ENCODE measurements at regions not wholly inside any gene's neighbourhood (a gene's known extent, or its start where the extent isn't known, plus 50 kb on each side); places are given as distances from the start of the nearest gene placed in this dataset.

DNA sequence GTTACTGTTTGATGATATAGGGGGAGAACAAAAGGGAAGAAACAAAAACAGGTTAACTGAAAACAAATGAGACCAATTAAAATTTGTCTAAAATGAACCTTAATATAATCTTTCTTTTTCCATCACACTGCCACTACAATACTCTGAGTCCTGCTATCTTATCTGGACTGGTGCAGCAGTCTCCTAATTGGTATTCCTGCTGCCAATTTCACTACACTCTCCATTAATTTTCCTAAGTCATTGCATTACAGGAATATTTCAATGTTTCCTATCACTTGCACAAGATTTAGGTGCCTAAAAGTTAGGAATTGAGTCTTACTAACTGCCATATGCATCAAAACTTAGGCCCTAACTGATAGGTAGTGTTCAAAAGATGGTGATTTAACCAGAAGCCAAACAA is 884.9 kb upstream of the MGAT4C start:
- peaks cover 8% of the 10 kb centered on the region for H3K4me1 ChIP-seq (ENCODE audit: control insufficient read depth, insufficient read depth, low read length)
- no peak overlapping the region for H3K9ac ChIP-seq (ENCODE audit: low read depth, low read length)
- no peak overlapping the region for H3K4me2 ChIP-seq (ENCODE audit: low read length)
- H3K27me3 ChIP-seq (ENCODE audit: control insufficient read depth, insufficient read depth, low read length): no peaks in the 10 kb centered on the region
- H3K4me3 ChIP-seq (ENCODE audit: low read length): no peak overlapping the region
- no peaks in the 10 kb centered on the region for H3K9me3 ChIP-seq (replicated peaks; ENCODE audit: low read length)
- H3K36me3 ChIP-seq (ENCODE audit: insufficient read depth, low read length): no peaks in the 10 kb centered on the region

DNA sequence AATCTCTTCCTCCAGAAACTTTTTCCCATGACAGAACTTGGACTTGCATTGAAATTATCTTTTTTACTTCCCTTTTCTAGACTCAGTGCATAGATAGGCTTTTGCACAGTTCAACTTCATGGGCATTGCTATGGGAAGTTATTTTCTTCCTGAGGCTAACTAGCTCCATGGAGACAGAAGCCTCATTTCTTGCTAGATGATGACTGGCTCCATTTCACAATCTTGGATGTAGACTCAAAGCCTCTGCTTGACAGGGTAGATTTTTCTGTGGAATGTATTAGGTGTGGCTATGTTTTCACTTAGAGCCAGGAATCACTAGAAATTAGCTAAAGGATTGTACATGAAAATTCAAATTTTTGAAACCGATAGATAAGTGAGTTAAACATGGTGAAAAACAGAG is 884.1 kb upstream of the MGAT4C start:
- Histone ChIP-seq H3K4me2 (ENCODE audit: low read length) (no peak overlapping the region), H3K9me3 (replicated peaks; ENCODE audit: low read length) (no peaks in the 10 kb centered on the region), H3K4me3 (ENCODE audit: low read length) (no peak overlapping the region), H3K27me3 (ENCODE audit: control insufficient read depth, insufficient read depth, low read length) (no peaks in the 10 kb centered on the region), H3K36me3 (ENCODE audit: insufficient read depth, low read length) (no peaks in the 10 kb centered on the region), H3K4me1 (ENCODE audit: control insufficient read depth, insufficient read depth, low read length) (peaks cover 12% of the 10 kb centered on the region), H3K9ac (ENCODE audit: low read depth, low read length) (no peak overlapping the region)

DNA sequence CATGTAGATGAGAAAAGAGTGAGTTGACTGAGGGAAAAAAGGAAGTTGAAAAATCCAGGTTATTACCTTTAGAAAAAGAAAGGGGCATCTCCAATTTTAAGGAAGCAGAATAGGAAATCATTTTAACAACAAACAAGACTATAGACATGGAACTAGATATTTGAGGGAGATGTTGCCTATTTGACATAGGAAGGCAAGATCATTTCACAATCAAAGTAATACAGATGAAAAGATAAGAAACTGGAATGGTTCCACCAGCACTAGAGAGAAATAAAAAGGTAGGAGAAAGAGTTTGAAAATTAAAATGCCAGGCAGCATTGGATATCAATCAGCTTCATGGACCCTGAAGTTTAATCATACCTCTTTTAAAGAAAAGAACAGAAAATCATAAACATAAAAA is 881.0 kb upstream of the MGAT4C start:
- Histone ChIP-seq H3K9me3 (replicated peaks; ENCODE audit: low read length) (no peaks in the 10 kb centered on the region), H3K9ac (ENCODE audit: low read depth, low read length) (no peak overlapping the region), H3K4me1 (ENCODE audit: control insufficient read depth, insufficient read depth, low read length) (peaks cover 12% of the 10 kb centered on the region), H3K27me3 (ENCODE audit: control insufficient read depth, insufficient read depth, low read length) (no peaks in the 10 kb centered on the region), H3K4me2 (ENCODE audit: low read length) (no peak overlapping the region), H3K4me3 (ENCODE audit: low read length) (no peak overlapping the region), H3K36me3 (ENCODE audit: insufficient read depth, low read length) (no peaks in the 10 kb centered on the region)

DNA sequence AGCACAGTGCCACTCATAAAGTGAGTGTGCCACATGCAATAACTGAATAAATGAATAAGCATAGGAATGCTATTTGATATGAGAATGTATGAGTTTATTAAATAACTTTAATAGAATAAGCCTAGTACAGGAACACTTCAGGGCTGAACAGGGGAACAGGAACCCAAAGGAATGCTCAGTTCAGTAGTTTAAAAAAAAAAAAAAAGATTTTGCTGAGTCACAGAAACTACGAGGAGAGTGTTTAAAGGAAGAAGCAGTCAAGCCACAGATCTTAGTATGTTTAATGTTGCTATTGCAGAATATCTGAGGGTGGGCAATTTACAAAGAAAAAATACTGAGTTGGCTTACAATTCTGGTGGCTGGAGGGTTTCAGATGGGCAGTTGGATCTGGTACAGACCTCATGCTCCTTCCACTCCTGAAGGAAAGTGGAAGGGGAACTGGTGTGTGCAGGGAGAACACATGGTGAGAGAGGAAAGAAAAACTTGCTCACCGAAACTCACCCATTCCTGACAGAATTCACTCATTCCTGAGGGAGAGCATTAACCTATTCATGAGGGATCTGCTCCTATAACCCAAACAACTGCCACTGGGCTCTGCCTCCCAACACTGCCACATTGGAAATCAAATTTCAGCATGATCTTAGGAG is 880.3 kb upstream of the MGAT4C start:
- no peaks in the 10 kb centered on the region for H3K36me3 ChIP-seq (ENCODE audit: insufficient read depth, low read length)
- H3K4me1 ChIP-seq (ENCODE audit: control insufficient read depth, insufficient read depth, low read length): peaks cover 12% of the 10 kb centered on the region
- H3K9me3 ChIP-seq (replicated peaks; ENCODE audit: low read length): no peaks in the 10 kb centered on the region
- no peaks in the 10 kb centered on the region for H3K27me3 ChIP-seq (ENCODE audit: control insufficient read depth, insufficient read depth, low read length)
- H3K4me3 ChIP-seq (ENCODE audit: low read length): no peak overlapping the region
- H3K4me2 ChIP-seq (ENCODE audit: low read length): peak overlapping the region; percentile 62
- no peak overlapping the region for H3K9ac ChIP-seq (ENCODE audit: low read depth, low read length)

DNA sequence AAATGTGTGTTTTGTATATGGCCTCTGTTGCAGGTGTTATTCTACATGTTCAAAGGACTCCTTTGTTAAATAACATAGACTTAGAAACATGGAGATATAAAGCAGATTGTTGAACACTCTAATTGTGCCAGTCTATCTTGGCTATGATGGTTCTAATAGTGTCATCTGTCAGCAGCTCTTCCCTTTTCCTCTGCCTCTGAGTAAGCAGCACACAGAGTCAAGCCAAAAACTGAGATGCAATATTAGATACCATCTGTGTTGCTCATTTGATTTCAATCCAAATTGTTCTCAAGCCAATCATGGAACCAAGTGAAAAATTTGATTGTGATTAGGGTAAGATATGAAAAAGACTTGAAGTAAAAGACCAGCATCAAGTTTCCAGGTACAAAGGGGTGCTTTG is 871.1 kb upstream of the MGAT4C start:
- Histone ChIP-seq H3K9me3 (replicated peaks; ENCODE audit: low read length) (no peaks in the 10 kb centered on the region), H3K27me3 (ENCODE audit: control insufficient read depth, insufficient read depth, low read length) (no peaks in the 10 kb centered on the region), H3K36me3 (ENCODE audit: insufficient read depth, low read length) (no peaks in the 10 kb centered on the region), H3K4me2 (ENCODE audit: low read length) (no peak overlapping the region), H3K4me1 (ENCODE audit: control insufficient read depth, insufficient read depth, low read length) (peaks cover 2% of the 10 kb centered on the region), H3K4me3 (ENCODE audit: low read length) (no peak overlapping the region), H3K9ac (ENCODE audit: low read depth, low read length) (no peak overlapping the region)

DNA sequence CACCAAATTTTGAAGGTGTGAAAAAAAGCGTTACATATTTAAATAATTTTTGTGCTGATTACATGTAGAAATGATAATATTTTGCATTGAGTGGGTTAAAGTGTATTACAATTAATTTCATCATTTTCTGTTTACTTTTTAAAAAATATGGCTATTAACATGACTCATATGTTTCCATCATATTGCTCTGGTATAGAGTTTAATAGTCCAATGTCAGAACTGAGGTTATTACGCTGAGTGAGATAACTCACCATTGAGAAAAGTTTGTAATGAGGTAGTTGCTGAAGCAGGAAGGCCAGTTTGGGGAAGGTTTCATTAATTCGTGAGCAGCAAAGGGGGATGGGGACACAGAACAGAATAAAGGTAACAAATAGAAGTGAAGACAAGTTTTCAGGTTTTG is 865.7 kb upstream of the MGAT4C start:
- no peak overlapping the region for H3K4me3 ChIP-seq (ENCODE audit: low read length)
- no peaks in the 10 kb centered on the region for H3K4me1 ChIP-seq (ENCODE audit: control insufficient read depth, insufficient read depth, low read length)
- H3K9ac ChIP-seq (ENCODE audit: low read depth, low read length): no peak overlapping the region
- no peaks in the 10 kb centered on the region for H3K36me3 ChIP-seq (ENCODE audit: insufficient read depth, low read length)
- H3K27me3 ChIP-seq (ENCODE audit: control insufficient read depth, insufficient read depth, low read length): no peaks in the 10 kb centered on the region
- H3K4me2 ChIP-seq (ENCODE audit: low read length): no peak overlapping the region
- H3K9me3 ChIP-seq (replicated peaks; ENCODE audit: low read length): no peaks in the 10 kb centered on the region

DNA sequence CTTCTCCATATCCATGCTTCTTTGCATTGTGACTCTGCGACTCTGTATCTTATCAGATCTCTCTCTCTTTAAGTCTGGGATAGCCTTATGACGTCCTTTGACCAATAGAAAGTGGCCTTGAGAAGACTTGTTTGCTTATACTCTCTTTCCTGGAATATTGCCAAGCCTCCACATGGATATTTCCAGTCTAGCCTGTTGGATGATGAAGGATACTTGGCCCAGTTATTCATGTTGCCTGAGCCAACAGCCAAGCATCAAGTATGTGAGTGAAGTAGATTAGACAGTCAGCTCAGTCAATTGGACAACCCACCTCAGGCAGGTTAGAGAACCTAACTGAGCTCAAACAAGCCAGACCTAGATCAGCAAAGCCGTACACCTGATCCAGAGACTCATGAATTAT is 864.2 kb upstream of the MGAT4C start:
- Histone ChIP-seq H3K4me2 (ENCODE audit: low read length) (no peak overlapping the region), H3K4me3 (ENCODE audit: low read length) (no peak overlapping the region), H3K4me1 (ENCODE audit: control insufficient read depth, insufficient read depth, low read length) (no peaks in the 10 kb centered on the region)

DNA sequence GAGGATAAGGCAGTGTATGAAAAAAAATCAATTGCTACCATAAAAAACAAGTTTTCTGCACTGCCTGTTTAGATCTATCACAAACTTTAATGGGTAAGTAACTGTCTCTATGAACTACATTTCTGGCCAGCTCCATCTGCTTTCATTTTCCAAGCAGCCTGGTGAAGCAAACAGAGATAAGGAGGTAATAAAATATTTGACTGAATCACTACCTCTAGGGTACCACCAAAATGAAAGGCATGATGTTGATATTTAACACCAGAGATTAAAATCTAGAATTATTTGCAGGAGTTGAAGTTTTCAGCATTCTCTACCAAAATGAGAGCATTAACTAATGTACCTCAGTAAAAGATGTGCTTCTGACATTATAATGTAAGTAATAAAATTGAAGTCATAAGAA is 863.5 kb upstream of the MGAT4C start:
- Histone ChIP-seq H3K4me1 (ENCODE audit: control insufficient read depth, insufficient read depth, low read length) (no peaks in the 10 kb centered on the region), H3K9ac (ENCODE audit: low read depth, low read length) (no peak overlapping the region), H3K4me3 (ENCODE audit: low read length) (no peak overlapping the region), H3K4me2 (ENCODE audit: low read length) (no peak overlapping the region), H3K36me3 (ENCODE audit: insufficient read depth, low read length) (no peaks in the 10 kb centered on the region), H3K27me3 (ENCODE audit: control insufficient read depth, insufficient read depth, low read length) (no peaks in the 10 kb centered on the region), H3K9me3 (replicated peaks; ENCODE audit: low read length) (no peaks in the 10 kb centered on the region)

More for the DNA sequence above, 864.2 kb upstream of the MGAT4C start:
- H3K9me3 ChIP-seq (replicated peaks; ENCODE audit: low read length): no peaks in the 10 kb centered on the region
- H3K36me3 ChIP-seq (ENCODE audit: insufficient read depth, low read length): no peaks in the 10 kb centered on the region
- no peaks in the 10 kb centered on the region for H3K27me3 ChIP-seq (ENCODE audit: control insufficient read depth, insufficient read depth, low read length)
- H3K9ac ChIP-seq (ENCODE audit: low read depth, low read length): no peak overlapping the region

DNA sequence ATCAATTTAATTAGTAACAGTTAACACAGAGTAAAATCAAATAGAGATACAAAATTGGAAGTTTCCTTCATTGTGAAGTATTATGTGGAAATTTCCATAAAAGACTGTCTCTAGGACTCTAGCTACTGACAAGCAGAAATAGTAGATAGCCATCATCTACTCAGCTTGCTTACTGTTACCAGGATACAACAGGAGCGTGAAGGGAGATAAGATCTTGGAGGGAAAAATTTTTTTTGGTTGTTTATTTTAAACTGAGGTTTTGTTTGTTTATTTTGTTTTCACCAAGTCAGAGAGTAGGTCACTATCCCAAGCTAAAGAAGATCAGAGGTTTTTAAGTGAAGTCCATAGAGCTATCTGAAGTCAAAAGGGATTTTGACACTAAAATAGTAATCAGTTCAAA is 861.3 kb upstream of the MGAT4C start:
- no peak overlapping the region for H3K9ac ChIP-seq (ENCODE audit: low read depth, low read length)
- no peaks in the 10 kb centered on the region for H3K9me3 ChIP-seq (replicated peaks; ENCODE audit: low read length)
- H3K36me3 ChIP-seq (ENCODE audit: insufficient read depth, low read length): no peaks in the 10 kb centered on the region
- peaks cover 3% of the 10 kb centered on the region for H3K4me1 ChIP-seq (ENCODE audit: control insufficient read depth, insufficient read depth, low read length)
- no peaks in the 10 kb centered on the region for H3K27me3 ChIP-seq (ENCODE audit: control insufficient read depth, insufficient read depth, low read length)
- no peak overlapping the region for H3K4me3 ChIP-seq (ENCODE audit: low read length)
- no peak overlapping the region for H3K4me2 ChIP-seq (ENCODE audit: low read length)

DNA sequence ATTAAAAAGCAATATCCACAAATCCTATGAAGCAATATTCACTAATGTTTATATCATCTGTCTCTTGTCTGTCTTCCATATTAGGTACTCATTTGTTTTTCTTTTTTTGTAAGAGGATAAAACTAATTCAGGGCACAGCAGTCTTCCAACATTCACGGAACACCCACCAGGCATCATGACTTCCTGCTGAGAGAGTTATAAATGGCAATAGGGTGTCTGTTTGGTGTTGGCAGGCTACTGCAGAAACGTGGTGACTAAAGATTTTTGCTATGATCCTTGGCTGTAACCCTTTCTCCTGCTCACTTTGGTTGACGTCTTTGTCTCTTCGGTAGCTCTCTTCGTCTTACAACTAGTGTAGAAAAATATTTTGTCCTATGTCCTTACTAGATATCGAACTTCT is 860.6 kb upstream of the MGAT4C start:
- Histone ChIP-seq H3K9me3 (replicated peaks; ENCODE audit: low read length) (no peaks in the 10 kb centered on the region), H3K9ac (ENCODE audit: low read depth, low read length) (no peak overlapping the region)

DNA sequence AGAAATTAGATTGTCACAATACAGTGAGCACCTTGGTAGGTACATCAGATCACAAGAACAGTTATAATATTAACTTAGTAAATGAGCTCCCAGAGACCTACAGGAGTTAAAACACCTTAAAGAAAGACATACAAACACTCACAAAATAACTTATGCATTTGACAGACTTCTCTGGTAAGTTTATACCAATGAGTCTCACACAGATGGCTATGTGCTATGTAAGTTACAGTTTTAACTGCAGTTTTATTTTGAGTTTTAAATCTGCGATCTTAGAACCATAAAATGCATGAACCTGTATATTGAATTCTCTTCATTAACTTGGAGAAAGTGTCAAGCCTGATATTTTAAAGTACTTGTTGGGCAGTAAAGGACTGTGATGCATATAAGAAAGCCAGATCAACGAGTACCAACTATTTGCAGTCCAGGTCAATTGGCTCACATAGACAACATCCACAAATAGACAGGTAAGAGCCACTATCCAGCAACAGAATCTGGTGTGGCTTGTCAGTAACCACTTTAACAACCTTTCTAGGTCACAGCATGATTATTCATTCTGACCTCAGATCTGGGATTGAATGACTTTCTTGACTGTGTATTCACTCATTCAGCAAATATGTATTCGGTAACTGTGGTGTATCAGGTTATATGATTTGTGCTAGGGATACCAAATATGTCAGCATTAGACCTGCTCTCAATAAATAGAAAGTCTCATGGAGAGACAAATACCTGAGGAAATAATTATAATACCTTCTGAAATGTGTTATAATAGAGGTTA is 856.6 kb upstream of the MGAT4C start:
- Histone ChIP-seq H3K36me3 (ENCODE audit: insufficient read depth, low read length) (no peaks in the 10 kb centered on the region), H3K4me3 (ENCODE audit: low read length) (no peak overlapping the region), H3K27me3 (ENCODE audit: control insufficient read depth, insufficient read depth, low read length) (no peaks in the 10 kb centered on the region), H3K9ac (ENCODE audit: low read depth, low read length) (no peak overlapping the region), H3K4me1 (ENCODE audit: control insufficient read depth, insufficient read depth, low read length) (peaks cover 3% of the 10 kb centered on the region), H3K9me3 (replicated peaks; ENCODE audit: low read length) (no peaks in the 10 kb centered on the region), H3K4me2 (ENCODE audit: low read length) (no peak overlapping the region)

More for the DNA sequence above, 860.6 kb upstream of the MGAT4C start:
- Histone ChIP-seq H3K4me3 (ENCODE audit: low read length) (no peak overlapping the region), H3K4me1 (ENCODE audit: control insufficient read depth, insufficient read depth, low read length) (peaks cover 3% of the 10 kb centered on the region), H3K36me3 (ENCODE audit: insufficient read depth, low read length) (no peaks in the 10 kb centered on the region), H3K4me2 (ENCODE audit: low read length) (no peak overlapping the region), H3K27me3 (ENCODE audit: control insufficient read depth, insufficient read depth, low read length) (no peaks in the 10 kb centered on the region)

DNA sequence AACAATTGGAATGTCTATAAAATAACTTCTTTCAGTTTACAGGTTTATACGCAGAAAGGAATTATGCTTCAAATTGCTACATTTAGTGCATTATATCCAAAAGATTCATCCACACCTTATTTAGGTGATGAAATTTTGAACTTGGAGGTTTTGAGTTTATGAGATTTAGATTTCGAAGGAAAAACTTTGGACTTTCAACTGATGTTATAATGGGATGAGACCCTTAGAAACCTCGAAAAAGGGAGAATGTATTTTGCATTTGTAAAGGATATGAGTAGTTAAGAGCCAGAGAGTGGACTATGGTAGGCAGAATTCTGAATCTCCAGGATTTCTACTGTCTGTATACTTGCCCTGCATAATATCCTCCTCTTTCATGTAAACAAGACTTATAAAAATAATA is 851.6 kb upstream of the MGAT4C start:
- Histone ChIP-seq H3K4me1 (ENCODE audit: control insufficient read depth, insufficient read depth, low read length) (peaks cover under 1% of the 10 kb centered on the region), H3K4me2 (ENCODE audit: low read length) (no peak overlapping the region), H3K27me3 (ENCODE audit: control insufficient read depth, insufficient read depth, low read length) (no peaks in the 10 kb centered on the region), H3K9ac (ENCODE audit: low read depth, low read length) (no peak overlapping the region), H3K36me3 (ENCODE audit: insufficient read depth, low read length) (no peaks in the 10 kb centered on the region), H3K4me3 (ENCODE audit: low read length) (no peak overlapping the region), H3K9me3 (replicated peaks; ENCODE audit: low read length) (no peaks in the 10 kb centered on the region)
